AG09319 (cell line): ENCODE measurements at regions not wholly inside any gene's neighbourhood (a gene's known extent, or its start where the extent isn't known, plus 50 kb on each side); places are given as distances from the start of the nearest gene placed in this dataset.

Experiments
- DNase-seq: peaks from one replicate; pipeline ENCODE4 v3.0.0-alpha.2; 2010; ENCODE audit warnings: low read depth; ENCODE audit errors: extremely low read depth
- CTCF ChIP-seq: IDR thresholded peaks from 2 replicates; pipeline ENCODE4 v1.5.1; 2011; ENCODE audit warnings: low read depth, mild to moderate bottlenecking, inconsistent platforms, low read length, moderate library complexity

- TF ChIP-seq CTCF, result no peak
- DNase-seq, result no peak
Measured at GRCh38 chr3:72047221-72047871, 262.4 kb upstream of the PROK2 start.

GRCh38 chr3:72044231-72044855, 259.4 kb upstream of the PROK2 start:
- TF ChIP-seq CTCF, result no peak
- DNase-seq, result no peak

GRCh38 chr3:72043204-72044133, 258.5 kb upstream of the PROK2 start:
- no peak for DNase-seq
- TF ChIP-seq CTCF, result no peak

GRCh38 chr3:72042397-72043203, 257.7 kb upstream of the PROK2 start:
- DNase-seq, result peak; percentile 16
- no peak for TF ChIP-seq CTCF

GRCh38 chr3:72041511-72041910, 256.6 kb upstream of the PROK2 start:
- TF ChIP-seq CTCF, result no peak; the same call in 1 of the 2 replicates
- no peak for DNase-seq

- DNase-seq, result no peak
- no peak for TF ChIP-seq CTCF
Measured at GRCh38 chr3:72041076-72041475, 256.1 kb upstream of the PROK2 start.
